ENCODE measurements at regions not wholly inside any gene's neighbourhood (a gene's known extent, or its start where the extent isn't known, plus 50 kb on each side); places are given as distances from the start of the nearest gene placed in this dataset.

- no peak overlapping the region for H3K9ac ChIP-seq (ENCODE audit: low read depth in 1 of 3, low read length in 3 of 3)
- H3K4me1 ChIP-seq (ENCODE audit: control insufficient read depth in 3 of 3, insufficient read depth in 3 of 3, low read length in 3 of 3) = no peaks in the 10 kb centered on the region
- no peak overlapping the region for H3K4me3 ChIP-seq (ENCODE audit: low read length in 3 of 3)
- H3K36me3 ChIP-seq (ENCODE audit: control insufficient read depth in 3 of 3, insufficient read depth in 3 of 3, low read length in 3 of 3) = no peaks in the 10 kb centered on the region
- H3K27ac ChIP-seq (ENCODE audit: low read depth, low read length) = no peak overlapping the region
- H3K9me3 ChIP-seq (ENCODE audit: control insufficient read depth in 3 of 3, low read length in 3 of 3) = no peaks in the 10 kb centered on the region
- H3K27me3 ChIP-seq (ENCODE audit: control insufficient read depth in 3 of 3, insufficient read depth in 3 of 3, low read length in 3 of 3) = peaks cover 0 to 4% (median 0%) of the 10 kb centered on the region in 3 donors
Observed at GRCh38 chr13:24006520-24007248, 109.4 kb upstream of the C1QTNF9B start.

DNA sequence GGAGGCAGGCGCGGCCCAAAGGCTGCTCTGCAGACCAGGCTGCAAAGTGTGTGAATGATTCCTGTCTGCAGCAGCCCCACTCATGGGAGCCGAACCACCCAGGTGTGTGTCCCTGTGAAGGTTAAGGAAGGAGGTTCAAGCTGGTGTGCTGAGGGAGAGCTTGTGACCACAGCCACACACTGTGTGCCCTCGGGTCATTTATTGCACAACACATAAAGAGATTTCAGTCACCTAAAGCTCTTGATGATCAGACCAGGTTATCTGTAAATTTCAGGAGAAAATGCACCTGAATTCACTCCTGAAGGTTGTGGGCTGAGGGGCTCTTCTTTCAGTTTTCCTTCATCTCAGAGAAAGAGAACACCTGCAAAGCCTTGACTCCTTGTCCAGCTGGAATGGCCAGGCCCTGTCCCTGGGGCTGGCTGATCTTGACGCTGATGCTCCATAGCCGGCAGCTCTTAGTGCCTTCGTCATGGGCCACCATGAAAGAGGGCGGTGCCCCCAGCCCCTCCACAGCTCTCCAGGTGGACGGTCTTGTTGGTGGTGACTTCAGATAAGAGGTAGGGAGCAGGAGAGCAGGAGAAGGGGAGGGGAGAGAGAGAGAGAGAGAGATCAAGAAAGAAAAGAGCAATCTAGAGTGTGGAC lies 110.8 kb upstream of the C1QTNF9B start:
- no peaks in the 10 kb centered on the region for H3K9me3 ChIP-seq (ENCODE audit: control insufficient read depth in 3 of 3, low read length in 3 of 3)
- no peaks in the 10 kb centered on the region for H3K4me1 ChIP-seq (ENCODE audit: control insufficient read depth in 3 of 3, insufficient read depth in 3 of 3, low read length in 3 of 3)
- no peaks in the 10 kb centered on the region for H3K36me3 ChIP-seq (ENCODE audit: control insufficient read depth in 3 of 3, insufficient read depth in 3 of 3, low read length in 3 of 3)
- H3K27me3 ChIP-seq (ENCODE audit: control insufficient read depth in 3 of 3, insufficient read depth in 3 of 3, low read length in 3 of 3) = no peaks in the 10 kb centered on the region
- no peak overlapping the region for H3K27ac ChIP-seq (ENCODE audit: low read depth, low read length)
- no peak overlapping the region for H3K4me3 ChIP-seq (ENCODE audit: low read length in 3 of 3)
- H3K9ac ChIP-seq (ENCODE audit: low read depth in 1 of 3, low read length in 3 of 3) = no peak overlapping the region

- Histone ChIP-seq H3K4me3 (ENCODE audit: low read length in 3 of 3) (no peak overlapping the region), H3K27me3 (ENCODE audit: control insufficient read depth in 3 of 3, insufficient read depth in 3 of 3, low read length in 3 of 3) (no peaks in the 10 kb centered on the region), H3K9ac (ENCODE audit: low read depth in 1 of 3, low read length in 3 of 3) (no peak overlapping the region)
Observed at GRCh38 chr13:24008679-24009078, 111.4 kb upstream of the C1QTNF9B start.

DNA sequence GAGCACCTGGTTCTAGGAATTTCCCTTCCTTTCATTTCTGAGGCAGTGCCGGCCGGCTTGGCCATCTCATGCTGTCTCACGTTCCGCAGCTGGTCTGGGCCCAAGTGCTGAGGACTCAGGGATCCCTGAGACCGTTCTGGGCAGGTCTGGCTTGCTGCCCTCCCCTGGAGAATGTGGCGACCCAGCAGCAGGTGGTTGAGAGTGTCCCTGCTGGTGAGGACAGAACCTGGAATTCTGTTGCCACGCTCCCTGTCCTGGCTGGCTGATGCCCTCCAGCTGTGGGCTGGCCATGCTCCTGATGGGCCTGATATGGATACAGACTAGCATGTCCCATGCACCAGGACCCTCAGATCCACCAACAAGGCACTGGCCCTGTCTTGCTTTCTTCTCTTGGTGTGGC lies 114.0 kb upstream of the C1QTNF9B start:
- Histone ChIP-seq H3K27ac (ENCODE audit: low read depth, low read length) (no peak overlapping the region), H3K36me3 (ENCODE audit: control insufficient read depth in 3 of 3, insufficient read depth in 3 of 3, low read length in 3 of 3) (no peaks in the 10 kb centered on the region), H3K4me1 (ENCODE audit: control insufficient read depth in 3 of 3, insufficient read depth in 3 of 3, low read length in 3 of 3) (no peaks in the 10 kb centered on the region), H3K9me3 (ENCODE audit: control insufficient read depth in 3 of 3, low read length in 3 of 3) (no peaks in the 10 kb centered on the region), H3K27me3 (ENCODE audit: control insufficient read depth in 3 of 3, insufficient read depth in 3 of 3, low read length in 3 of 3) (no peaks in the 10 kb centered on the region), H3K4me3 (ENCODE audit: low read length in 3 of 3) (no peak overlapping the region), H3K9ac (ENCODE audit: low read depth in 1 of 3, low read length in 3 of 3) (no peak overlapping the region)

More at GRCh38 chr13:24008679-24009078, 111.4 kb upstream of the C1QTNF9B start:
- no peaks in the 10 kb centered on the region for H3K9me3 ChIP-seq (ENCODE audit: control insufficient read depth in 3 of 3, low read length in 3 of 3)
- no peaks in the 10 kb centered on the region for H3K36me3 ChIP-seq (ENCODE audit: control insufficient read depth in 3 of 3, insufficient read depth in 3 of 3, low read length in 3 of 3)
- H3K4me1 ChIP-seq (ENCODE audit: control insufficient read depth in 3 of 3, insufficient read depth in 3 of 3, low read length in 3 of 3) = no peaks in the 10 kb centered on the region
- no peak overlapping the region for H3K27ac ChIP-seq (ENCODE audit: low read depth, low read length)

GRCh38 chr13:24012648-24013047 lies 115.3 kb upstream of the C1QTNF9B start:
- H3K36me3 ChIP-seq (ENCODE audit: control insufficient read depth in 3 of 3, insufficient read depth in 3 of 3, low read length in 3 of 3) = no peaks in the 10 kb centered on the region
- no peaks in the 10 kb centered on the region for H3K4me1 ChIP-seq (ENCODE audit: control insufficient read depth in 3 of 3, insufficient read depth in 3 of 3, low read length in 3 of 3)
- H3K9ac ChIP-seq (ENCODE audit: low read depth in 1 of 3, low read length in 3 of 3) = no peak overlapping the region
- H3K27me3 ChIP-seq (ENCODE audit: control insufficient read depth in 3 of 3, insufficient read depth in 3 of 3, low read length in 3 of 3) = no peaks in the 10 kb centered on the region
- no peak overlapping the region for H3K4me3 ChIP-seq (ENCODE audit: low read length in 3 of 3)
- H3K27ac ChIP-seq (ENCODE audit: low read depth, low read length) = no peak overlapping the region
- H3K9me3 ChIP-seq (ENCODE audit: control insufficient read depth in 3 of 3, low read length in 3 of 3) = no peaks in the 10 kb centered on the region

DNA sequence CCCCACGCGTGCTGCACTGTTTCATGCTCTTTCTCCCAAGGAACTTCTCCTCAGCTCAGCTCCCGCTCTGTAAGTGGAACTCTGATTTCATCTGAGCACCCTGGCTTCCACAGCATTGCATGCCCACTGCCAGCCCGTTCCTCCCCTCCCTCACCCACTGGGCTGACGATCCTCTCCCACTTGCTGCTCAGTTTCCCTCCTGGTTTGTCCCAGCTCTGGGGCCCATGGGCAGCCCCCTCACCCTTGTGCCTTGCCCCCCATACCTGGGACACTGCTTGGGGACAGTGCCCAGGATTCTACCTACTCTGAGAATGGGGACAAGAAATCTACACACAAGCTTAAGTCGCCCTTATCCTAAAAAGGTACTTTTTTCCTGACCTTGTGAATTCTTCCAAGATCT lies 115.9 kb upstream of the C1QTNF9B start:
- no peaks in the 10 kb centered on the region for H3K9me3 ChIP-seq (ENCODE audit: control insufficient read depth in 3 of 3, low read length in 3 of 3)
- no peak overlapping the region for H3K4me3 ChIP-seq (ENCODE audit: low read length in 3 of 3)
- no peaks in the 10 kb centered on the region for H3K36me3 ChIP-seq (ENCODE audit: control insufficient read depth in 3 of 3, insufficient read depth in 3 of 3, low read length in 3 of 3)
- H3K9ac ChIP-seq (ENCODE audit: low read depth in 1 of 3, low read length in 3 of 3) = no peak overlapping the region
- no peaks in the 10 kb centered on the region for H3K4me1 ChIP-seq (ENCODE audit: control insufficient read depth in 3 of 3, insufficient read depth in 3 of 3, low read length in 3 of 3)
- H3K27ac ChIP-seq (ENCODE audit: low read depth, low read length) = no peak overlapping the region
- no peaks in the 10 kb centered on the region for H3K27me3 ChIP-seq (ENCODE audit: control insufficient read depth in 3 of 3, insufficient read depth in 3 of 3, low read length in 3 of 3)

GRCh38 chr13:24016046-24016445 lies 118.7 kb upstream of the C1QTNF9B start:
- Histone ChIP-seq H3K9ac (ENCODE audit: low read depth in 1 of 3, low read length in 3 of 3) (no peak overlapping the region), H3K9me3 (ENCODE audit: control insufficient read depth in 3 of 3, low read length in 3 of 3) (no peaks in the 10 kb centered on the region), H3K27me3 (ENCODE audit: control insufficient read depth in 3 of 3, insufficient read depth in 3 of 3, low read length in 3 of 3) (no peaks in the 10 kb centered on the region), H3K4me1 (ENCODE audit: control insufficient read depth in 3 of 3, insufficient read depth in 3 of 3, low read length in 3 of 3) (no peaks in the 10 kb centered on the region), H3K27ac (ENCODE audit: low read depth, low read length) (no peak overlapping the region), H3K36me3 (ENCODE audit: control insufficient read depth in 3 of 3, insufficient read depth in 3 of 3, low read length in 3 of 3) (no peaks in the 10 kb centered on the region), H3K4me3 (ENCODE audit: low read length in 3 of 3) (no peak overlapping the region)

DNA sequence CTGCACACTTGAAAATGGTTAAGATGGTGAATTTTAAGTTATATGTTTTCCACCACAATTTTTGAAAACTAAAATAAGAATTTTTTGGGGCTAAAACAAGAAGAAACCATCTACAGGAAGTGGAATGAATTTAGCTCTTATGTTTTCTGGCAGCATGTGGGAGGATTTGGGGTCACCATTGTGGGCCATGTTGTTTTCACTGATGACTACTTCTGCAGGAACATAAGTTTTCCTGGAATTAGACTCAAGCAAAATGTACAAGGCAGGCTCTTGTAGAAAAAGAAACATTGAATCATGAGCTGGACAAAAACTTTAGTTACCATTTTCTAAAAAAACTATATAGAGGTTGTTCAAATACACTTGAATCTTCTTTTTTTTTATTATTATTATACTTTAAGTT lies 125.3 kb upstream of the C1QTNF9B start:
- no peaks in the 10 kb centered on the region for H3K9me3 ChIP-seq (ENCODE audit: control insufficient read depth in 3 of 3, low read length in 3 of 3)
- H3K4me3 ChIP-seq (ENCODE audit: low read length in 3 of 3) = no peak overlapping the region
- H3K36me3 ChIP-seq (ENCODE audit: control insufficient read depth in 3 of 3, insufficient read depth in 3 of 3, low read length in 3 of 3) = no peaks in the 10 kb centered on the region
- no peak overlapping the region for H3K27ac ChIP-seq (ENCODE audit: low read depth, low read length)
- no peaks in the 10 kb centered on the region for H3K27me3 ChIP-seq (ENCODE audit: control insufficient read depth in 3 of 3, insufficient read depth in 3 of 3, low read length in 3 of 3)
- no peak overlapping the region for H3K9ac ChIP-seq (ENCODE audit: low read depth in 1 of 3, low read length in 3 of 3)
- no peaks in the 10 kb centered on the region for H3K4me1 ChIP-seq (ENCODE audit: control insufficient read depth in 3 of 3, insufficient read depth in 3 of 3, low read length in 3 of 3)

DNA sequence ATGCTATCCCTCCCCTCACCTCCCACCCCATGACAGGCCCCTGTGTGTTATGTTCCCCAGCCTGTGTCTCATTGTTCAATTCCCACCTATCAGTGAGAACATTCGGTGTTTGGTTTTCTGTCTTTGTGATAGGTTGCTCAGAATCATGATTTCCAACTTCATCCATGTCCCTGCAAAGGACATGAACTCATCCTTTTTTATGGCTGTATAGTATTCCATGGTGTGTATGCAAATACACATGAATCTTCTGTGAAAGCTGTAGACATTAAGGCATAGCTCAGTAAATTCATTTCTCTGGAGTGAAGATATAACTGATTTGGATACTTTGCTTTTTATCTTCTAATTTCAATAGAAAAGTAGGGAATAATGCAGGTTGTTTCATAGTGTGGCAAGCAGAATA lies 125.8 kb upstream of the C1QTNF9B start:
- no peak overlapping the region for H3K27ac ChIP-seq (ENCODE audit: low read depth, low read length)
- no peak overlapping the region for H3K4me3 ChIP-seq (ENCODE audit: low read length in 3 of 3)
- no peaks in the 10 kb centered on the region for H3K4me1 ChIP-seq (ENCODE audit: control insufficient read depth in 3 of 3, insufficient read depth in 3 of 3, low read length in 3 of 3)
- H3K9ac ChIP-seq (ENCODE audit: low read depth in 1 of 3, low read length in 3 of 3) = no peak overlapping the region
- no peaks in the 10 kb centered on the region for H3K9me3 ChIP-seq (ENCODE audit: control insufficient read depth in 3 of 3, low read length in 3 of 3)
- H3K36me3 ChIP-seq (ENCODE audit: control insufficient read depth in 3 of 3, insufficient read depth in 3 of 3, low read length in 3 of 3) = no peaks in the 10 kb centered on the region
- H3K27me3 ChIP-seq (ENCODE audit: control insufficient read depth in 3 of 3, insufficient read depth in 3 of 3, low read length in 3 of 3) = no peaks in the 10 kb centered on the region

- no peaks in the 10 kb centered on the region for H3K27me3 ChIP-seq (ENCODE audit: control insufficient read depth in 3 of 3, insufficient read depth in 3 of 3, low read length in 3 of 3)
- H3K4me3 ChIP-seq (ENCODE audit: low read length in 3 of 3) = no peak overlapping the region
- peaks cover 0 to 5% (median 4%) of the 10 kb centered on the region in 3 donors for H3K4me1 ChIP-seq (ENCODE audit: control insufficient read depth in 3 of 3, insufficient read depth in 3 of 3, low read length in 3 of 3)
- no peak overlapping the region for H3K27ac ChIP-seq (ENCODE audit: low read depth, low read length)
- H3K36me3 ChIP-seq (ENCODE audit: control insufficient read depth in 3 of 3, insufficient read depth in 3 of 3, low read length in 3 of 3) = no peaks in the 10 kb centered on the region
- H3K9me3 ChIP-seq (ENCODE audit: control insufficient read depth in 3 of 3, low read length in 3 of 3) = no peaks in the 10 kb centered on the region
- H3K9ac ChIP-seq (ENCODE audit: low read depth in 1 of 3, low read length in 3 of 3) = no peak overlapping the region
Observed at GRCh38 chr13:24027494-24027893, 130.2 kb upstream of the C1QTNF9B start.

All from skeletal muscle tissue (tissue), 3 donors.